ENCODE measurements at regions not wholly inside any gene's neighbourhood (a gene's known extent, or its start where the extent isn't known, plus 50 kb on each side); places are given as distances from the start of the nearest gene placed in this dataset.

DNA sequence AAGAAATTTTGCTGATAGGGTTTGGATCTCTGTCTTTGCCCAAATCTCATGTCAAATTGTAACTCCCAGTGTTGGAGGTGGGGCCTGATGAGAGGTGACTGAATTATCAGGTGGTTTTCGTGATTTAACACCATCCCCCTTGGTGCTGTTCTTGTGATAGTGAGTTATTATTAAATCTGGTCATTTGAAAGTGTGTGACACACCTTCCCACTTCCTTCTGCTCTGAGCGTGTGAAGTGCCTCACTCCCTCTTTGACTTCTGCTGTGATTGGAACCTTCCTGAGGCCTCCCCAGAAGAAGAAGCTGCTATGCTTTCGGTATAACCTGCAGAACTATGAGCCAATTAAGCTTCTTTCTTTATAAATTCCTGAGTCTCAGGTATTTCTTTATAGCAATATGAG lies 632.0 kb downstream of the SLITRK5 start:
- no peak for DNase-seq
- CTCF ChIA-PET = no interaction called here
- Mint-ChIP-seq H3K27me3 (ENCODE audit: low read depth) (no peaks in the 10 kb centered on the region), H3K4me3 (no peak overlapping the region), H3K36me3 (ENCODE audit: low read depth) (no peaks in the 10 kb centered on the region), H3K4me1 (ENCODE audit: low read depth) (no peaks in the 10 kb centered on the region), H3K27ac (no peak overlapping the region), H3K9me3 (peaks cover 5% of the 10 kb centered on the region)
- intact Hi-C loops (cut with micrococcal nuclease) = no loop called here

DNA sequence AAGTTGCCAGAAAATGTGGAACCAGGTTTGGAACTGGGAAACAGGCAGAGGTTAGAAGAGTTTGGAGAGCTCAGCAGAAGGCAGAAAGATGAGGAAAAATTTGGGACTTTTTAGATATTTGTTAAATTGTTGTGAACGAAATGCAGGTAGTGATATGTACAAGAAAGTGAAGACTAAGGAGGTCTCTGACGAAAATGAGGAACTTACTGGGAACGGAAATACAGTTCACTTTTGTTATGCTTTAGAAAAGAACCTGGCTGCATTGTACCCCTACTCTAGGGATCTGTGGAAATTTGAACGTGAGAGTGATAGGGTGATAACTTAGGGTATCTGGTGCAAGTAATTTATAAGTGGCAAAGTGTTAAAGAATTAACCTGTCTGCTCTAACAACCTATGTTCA lies 632.4 kb downstream of the SLITRK5 start:
- CTCF ChIA-PET = no interaction called here
- Mint-ChIP-seq H3K27ac (no peak overlapping the region), H3K4me1 (ENCODE audit: low read depth) (no peaks in the 10 kb centered on the region), H3K36me3 (ENCODE audit: low read depth) (no peaks in the 10 kb centered on the region), H3K4me3 (no peak overlapping the region), H3K27me3 (ENCODE audit: low read depth) (no peaks in the 10 kb centered on the region), H3K9me3 (peaks cover 5% of the 10 kb centered on the region)
- no peak for DNase-seq
- intact Hi-C loops (cut with micrococcal nuclease) = no loop called here

- CTCF ChIA-PET = interaction anchor here (0.6 kb wide), 1 partner anchor 13 kb away, joined by 3 read pairs; no protein-coding TSS in a partner anchor
- DNase-seq = no peak
- Mint-ChIP-seq H3K36me3 (ENCODE audit: low read depth) (no peaks in the 10 kb centered on the region), H3K4me1 (ENCODE audit: low read depth) (no peaks in the 10 kb centered on the region), H3K27me3 (ENCODE audit: low read depth) (no peaks in the 10 kb centered on the region), H3K9me3 (peaks cover 4% of the 10 kb centered on the region), H3K4me3 (no peak overlapping the region), H3K27ac (no peak overlapping the region)
- intact Hi-C loops (cut with micrococcal nuclease) = no loop called here
Measured at GRCh38 chr13:88314496-88314895, 643.3 kb downstream of the SLITRK5 start.

- Mint-ChIP-seq H3K27ac (no peak overlapping the region), H3K36me3 (ENCODE audit: low read depth) (no peaks in the 10 kb centered on the region), H3K4me1 (ENCODE audit: low read depth) (no peaks in the 10 kb centered on the region), H3K9me3 (peaks cover 4% of the 10 kb centered on the region), H3K4me3 (no peak overlapping the region), H3K27me3 (ENCODE audit: low read depth) (no peaks in the 10 kb centered on the region)
- CTCF ChIA-PET = no interaction called here
- DNase-seq = no peak
- intact Hi-C loops (cut with micrococcal nuclease) = no loop called here
Measured at GRCh38 chr13:88329066-88329465, 657.9 kb downstream of the SLITRK5 start.

GRCh38 chr13:88339271-88339741 lies 668.1 kb downstream of the SLITRK5 start:
- Mint-ChIP-seq H3K4me3 (no peak overlapping the region), H3K4me1 (ENCODE audit: low read depth) (no peaks in the 10 kb centered on the region), H3K36me3 (ENCODE audit: low read depth) (no peaks in the 10 kb centered on the region), H3K9me3 (peaks cover 4% of the 10 kb centered on the region), H3K27ac (no peak overlapping the region), H3K27me3 (ENCODE audit: low read depth) (no peaks in the 10 kb centered on the region)
- CTCF ChIA-PET = no interaction called here
- intact Hi-C loops (cut with micrococcal nuclease) = no loop called here
- DNase-seq = no peak

DNA sequence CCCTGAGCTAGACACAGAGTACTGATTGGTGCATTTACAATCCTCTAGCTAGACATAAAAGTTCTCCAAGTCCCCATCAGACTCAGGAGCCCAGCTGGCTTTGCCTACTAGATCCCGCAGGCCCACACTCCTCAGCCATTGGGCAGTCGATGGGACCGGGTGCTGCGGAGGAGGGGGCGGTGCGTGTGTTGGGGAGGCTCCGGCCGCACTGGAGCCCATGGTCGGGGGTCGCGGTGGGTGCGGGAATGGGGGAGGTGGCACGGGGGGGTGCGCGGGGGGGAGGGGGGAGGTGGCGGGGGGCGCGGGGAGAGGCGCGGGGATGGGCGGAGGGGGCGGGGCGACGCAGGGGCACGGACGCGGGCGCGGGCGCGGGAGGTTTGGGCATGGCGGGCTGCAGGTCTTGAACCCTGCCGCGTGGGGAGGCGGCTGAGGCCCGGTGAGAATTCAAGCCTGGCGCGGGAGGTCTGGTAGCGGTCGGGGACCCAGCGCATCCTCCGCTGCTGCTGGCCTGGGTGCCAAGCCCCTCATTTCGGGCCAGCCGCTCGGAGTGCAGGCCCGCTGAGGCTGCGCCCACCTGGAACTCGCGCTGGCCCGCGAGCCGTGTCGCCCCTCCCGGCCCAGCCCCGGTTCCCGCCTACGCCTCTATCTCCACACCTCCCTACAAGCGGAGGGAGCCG lies 674.1 kb downstream of the SLITRK5 start:
- Mint-ChIP-seq H3K36me3 (ENCODE audit: low read depth) (no peaks in the 10 kb centered on the region), H3K27me3 (ENCODE audit: low read depth) (no peaks in the 10 kb centered on the region), H3K4me3 (no peak overlapping the region), H3K27ac (no peak overlapping the region), H3K4me1 (ENCODE audit: low read depth) (no peaks in the 10 kb centered on the region), H3K9me3 (peaks cover 7% of the 10 kb centered on the region)
- intact Hi-C loops (cut with micrococcal nuclease) = no loop called here
- CTCF ChIA-PET = no interaction called here
- DNase-seq = no peak

- no peaks in the 10 kb centered on the region for H3K27me3 Mint-ChIP-seq (ENCODE audit: low read depth)
- CTCF ChIA-PET = no interaction called here
- intact Hi-C loops (cut with micrococcal nuclease) = no loop called here
- H3K4me1 Mint-ChIP-seq (ENCODE audit: low read depth) = peaks cover 2% of the 10 kb centered on the region
- H3K9me3 Mint-ChIP-seq = peaks cover 12% of the 10 kb centered on the region
- no peak for DNase-seq
- H3K4me3 Mint-ChIP-seq = no peak overlapping the region
- H3K27ac Mint-ChIP-seq = no peak overlapping the region
- no peaks in the 10 kb centered on the region for H3K36me3 Mint-ChIP-seq (ENCODE audit: low read depth)
Measured at GRCh38 chr13:88360761-88361160, 689.6 kb downstream of the SLITRK5 start.

DNA sequence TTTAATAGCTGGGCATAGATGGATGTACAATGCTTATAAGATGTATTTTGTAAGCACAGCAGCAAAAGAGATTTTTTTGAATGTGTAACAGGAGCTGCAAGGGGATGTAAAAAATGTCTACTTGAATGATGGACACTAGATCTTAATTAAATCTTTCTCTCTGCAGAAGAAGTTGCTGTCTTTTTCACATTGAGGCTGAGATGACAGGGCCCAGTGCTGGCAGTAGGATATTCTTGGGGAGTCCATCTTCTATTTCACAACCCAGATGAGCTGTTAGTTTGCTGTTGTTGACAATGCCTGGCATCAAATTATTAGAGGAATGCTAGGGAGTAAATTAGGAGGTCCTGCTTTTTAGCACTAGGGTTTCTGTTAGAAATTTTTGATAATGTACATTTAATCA lies 698.7 kb downstream of the SLITRK5 start:
- no peaks in the 10 kb centered on the region for H3K4me1 Mint-ChIP-seq (ENCODE audit: low read depth)
- H3K4me3 Mint-ChIP-seq = no peak overlapping the region
- DNase-seq = no peak
- intact Hi-C loops (cut with micrococcal nuclease) = no loop called here
- peaks cover 5% of the 10 kb centered on the region for H3K9me3 Mint-ChIP-seq
- no peaks in the 10 kb centered on the region for H3K27me3 Mint-ChIP-seq (ENCODE audit: low read depth)
- no peak overlapping the region for H3K27ac Mint-ChIP-seq
- CTCF ChIA-PET = no interaction called here
- no peaks in the 10 kb centered on the region for H3K36me3 Mint-ChIP-seq (ENCODE audit: low read depth)

DNA sequence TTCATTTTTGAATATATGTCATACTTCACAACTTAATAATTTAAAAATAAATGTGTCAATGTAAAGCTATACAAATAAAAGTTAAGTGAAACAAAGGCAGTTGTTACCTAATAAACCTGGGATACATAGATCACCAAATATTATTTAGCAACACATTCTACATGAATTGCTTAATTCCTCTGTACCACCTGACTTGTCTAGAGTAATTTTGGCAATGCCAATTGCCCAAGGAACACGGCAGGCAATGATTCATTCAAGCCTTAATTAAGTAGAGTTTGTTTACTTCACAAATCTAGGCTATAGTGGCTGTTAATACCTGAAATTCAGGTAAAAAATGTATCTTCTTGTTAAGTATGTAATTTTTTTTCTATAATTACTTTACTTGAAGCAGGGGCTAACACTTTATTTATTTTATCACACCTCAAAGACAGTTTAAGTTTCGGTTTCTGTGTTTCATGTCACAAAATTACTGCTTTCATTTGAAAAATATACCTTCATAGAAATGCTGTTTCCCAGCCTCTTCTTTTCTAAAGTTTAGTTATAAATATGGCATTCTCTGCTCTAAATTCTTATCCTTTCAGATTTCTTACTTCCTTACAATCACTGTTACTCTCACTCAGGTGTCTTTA lies 705.7 kb downstream of the SLITRK5 start:
- Mint-ChIP-seq H3K27ac (no peak overlapping the region), H3K27me3 (ENCODE audit: low read depth) (no peaks in the 10 kb centered on the region), H3K9me3 (peaks cover 5% of the 10 kb centered on the region), H3K4me1 (ENCODE audit: low read depth) (no peaks in the 10 kb centered on the region), H3K36me3 (ENCODE audit: low read depth) (no peaks in the 10 kb centered on the region), H3K4me3 (no peak overlapping the region)
- no peak for DNase-seq
- CTCF ChIA-PET = no interaction called here
- intact Hi-C loops (cut with micrococcal nuclease) = no loop called here

- Mint-ChIP-seq H3K27ac (no peak overlapping the region), H3K4me3 (no peak overlapping the region), H3K4me1 (ENCODE audit: low read depth) (no peaks in the 10 kb centered on the region), H3K27me3 (ENCODE audit: low read depth) (no peaks in the 10 kb centered on the region), H3K36me3 (ENCODE audit: low read depth) (no peaks in the 10 kb centered on the region), H3K9me3 (peaks cover 5% of the 10 kb centered on the region)
- CTCF ChIA-PET = no interaction called here
- DNase-seq = no peak
- intact Hi-C loops (cut with micrococcal nuclease) = no loop called here
Measured at GRCh38 chr13:88377852-88378251, 706.7 kb downstream of the SLITRK5 start.

DNA sequence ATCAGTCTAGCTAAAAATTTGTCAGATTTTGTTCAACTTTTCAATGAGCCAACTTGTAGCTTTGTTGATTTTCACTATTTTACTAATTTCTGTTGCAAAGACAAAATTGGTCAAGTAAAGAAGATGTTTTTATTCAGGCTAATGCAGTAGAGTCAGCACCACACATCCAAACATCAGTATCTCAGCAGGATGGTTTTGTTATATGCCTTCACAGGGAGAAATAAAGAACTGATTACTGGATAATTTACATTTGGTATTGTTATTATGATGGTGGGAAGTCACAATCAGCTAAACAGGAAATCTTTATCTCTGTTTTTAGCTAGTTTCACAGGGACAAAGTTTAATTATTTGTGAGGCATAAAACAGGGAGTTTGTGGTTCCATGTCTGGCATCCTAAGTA lies 713.4 kb downstream of the SLITRK5 start:
- H3K9me3 Mint-ChIP-seq = peaks cover 4% of the 10 kb centered on the region
- H3K4me1 Mint-ChIP-seq (ENCODE audit: low read depth) = no peaks in the 10 kb centered on the region
- CTCF ChIA-PET = no interaction called here

GRCh38 chr13:88395804-88396203 lies 724.6 kb downstream of the SLITRK5 start:
- no peak overlapping the region for H3K27ac Mint-ChIP-seq
- H3K4me3 Mint-ChIP-seq = no peak overlapping the region
- CTCF ChIA-PET = no interaction called here
- intact Hi-C loops (cut with micrococcal nuclease) = no loop called here
- H3K9me3 Mint-ChIP-seq = peaks cover 4% of the 10 kb centered on the region
- no peaks in the 10 kb centered on the region for H3K27me3 Mint-ChIP-seq (ENCODE audit: low read depth)
- no peak for DNase-seq
- H3K4me1 Mint-ChIP-seq (ENCODE audit: low read depth) = no peaks in the 10 kb centered on the region
- no peaks in the 10 kb centered on the region for H3K36me3 Mint-ChIP-seq (ENCODE audit: low read depth)

More for the DNA sequence above, 713.4 kb downstream of the SLITRK5 start:
- Mint-ChIP-seq H3K27me3 (ENCODE audit: low read depth) (no peaks in the 10 kb centered on the region), H3K27ac (no peak overlapping the region), H3K36me3 (ENCODE audit: low read depth) (no peaks in the 10 kb centered on the region), H3K4me3 (no peak overlapping the region)
- intact Hi-C loops (cut with micrococcal nuclease) = no loop called here
- DNase-seq = no peak

DNA sequence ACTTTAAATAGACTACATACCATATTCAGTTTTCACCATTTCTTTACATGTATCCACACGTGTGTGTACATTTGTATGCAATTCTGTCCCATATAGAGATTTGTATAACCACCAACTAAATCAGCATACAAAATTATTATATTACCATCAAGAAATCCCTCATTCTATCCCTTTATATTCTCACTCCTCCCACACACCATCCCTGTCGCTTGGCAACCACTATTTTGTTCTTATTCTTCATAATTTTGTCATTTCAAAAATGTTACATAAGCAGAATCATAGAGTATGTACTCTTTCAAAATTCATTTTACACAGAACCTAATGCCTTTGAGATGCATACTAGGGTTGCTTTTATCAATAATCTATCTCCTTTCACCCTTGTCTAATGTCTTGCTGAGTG lies 740.5 kb downstream of the SLITRK5 start:
- Mint-ChIP-seq H3K9me3 (peaks cover 3% of the 10 kb centered on the region), H3K4me1 (ENCODE audit: low read depth) (no peaks in the 10 kb centered on the region), H3K4me3 (no peak overlapping the region), H3K36me3 (ENCODE audit: low read depth) (no peaks in the 10 kb centered on the region), H3K27me3 (ENCODE audit: low read depth) (no peaks in the 10 kb centered on the region), H3K27ac (no peak overlapping the region)
- DNase-seq = no peak
- CTCF ChIA-PET = no interaction called here
- intact Hi-C loops (cut with micrococcal nuclease) = no loop called here

Measured in activated naive CD4-positive, alpha-beta T cell treated with anti-CD3 and anti-CD28 coated beads for 36 hours (primary cell).